ENCODE measurements at regions not wholly inside any gene's neighbourhood (a gene's known extent, or its start where the extent isn't known, plus 50 kb on each side); places are given as distances from the start of the nearest gene placed in this dataset.
"Not testable (repeated sequence)": the region's sequence is repeated elsewhere in the genome, so short reads cannot be mapped to it uniquely, and the experiment has no call there.

DNA sequence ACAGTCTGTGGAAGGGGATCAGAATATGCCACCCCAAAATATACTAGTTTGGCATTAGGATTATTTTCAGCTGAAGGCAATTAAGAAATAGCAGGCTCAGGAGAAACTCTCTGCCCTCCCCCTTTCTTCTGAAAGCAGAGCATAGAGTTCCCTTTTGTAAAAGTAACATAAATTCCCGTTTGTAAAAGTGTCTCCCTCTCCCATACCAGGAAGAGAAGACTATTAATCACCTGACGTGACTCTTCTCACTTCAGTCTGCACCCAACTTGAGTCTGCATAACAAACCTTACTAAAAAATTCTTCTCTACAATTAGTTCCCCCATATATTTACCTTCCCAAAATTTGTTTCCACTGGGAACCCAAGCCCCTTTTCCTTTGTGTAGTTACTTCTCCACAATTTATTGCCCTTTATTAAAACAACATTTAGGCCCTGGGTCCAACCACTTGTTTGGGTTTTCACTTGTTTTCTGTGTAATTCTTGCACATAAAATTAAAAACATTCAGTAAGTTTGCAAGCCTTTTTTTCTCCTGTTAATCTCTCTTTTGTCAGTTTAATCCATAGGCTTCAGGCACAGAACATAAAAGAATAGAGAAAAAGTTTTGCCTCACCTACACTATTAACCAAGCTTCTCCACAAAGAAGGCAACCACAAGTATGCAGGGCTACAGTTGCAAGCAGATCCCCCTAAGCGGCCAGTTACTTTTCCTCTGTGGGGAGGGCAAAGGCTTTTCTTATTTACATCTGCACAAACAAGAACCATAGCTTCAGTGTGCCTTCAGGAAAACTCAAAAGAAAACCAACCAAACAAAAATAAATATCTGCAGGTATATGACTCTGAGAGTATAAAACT is 73.8 kb upstream of the EPCAM start:
- no peak for DNase-seq

DNA sequence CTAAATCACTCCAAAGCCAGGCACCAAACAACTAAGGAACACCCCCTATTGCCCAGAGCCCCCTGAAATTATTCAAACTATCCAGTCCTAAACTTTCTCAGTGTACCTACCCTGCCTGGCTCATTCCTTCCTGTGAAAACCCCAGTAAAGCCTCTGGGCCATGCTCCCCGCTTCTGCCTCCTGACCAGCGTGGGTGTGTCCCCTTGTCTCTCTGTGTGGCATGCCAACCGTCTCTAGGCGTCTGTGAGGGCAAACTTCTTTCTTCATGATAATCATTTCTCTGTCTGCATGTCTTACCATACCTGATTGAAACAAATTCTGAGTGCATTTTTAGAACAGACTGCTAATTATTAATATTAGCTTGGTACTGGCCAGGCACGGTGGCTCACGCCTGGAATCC is 75.1 kb upstream of the EPCAM start:
- no peak for DNase-seq

DNA sequence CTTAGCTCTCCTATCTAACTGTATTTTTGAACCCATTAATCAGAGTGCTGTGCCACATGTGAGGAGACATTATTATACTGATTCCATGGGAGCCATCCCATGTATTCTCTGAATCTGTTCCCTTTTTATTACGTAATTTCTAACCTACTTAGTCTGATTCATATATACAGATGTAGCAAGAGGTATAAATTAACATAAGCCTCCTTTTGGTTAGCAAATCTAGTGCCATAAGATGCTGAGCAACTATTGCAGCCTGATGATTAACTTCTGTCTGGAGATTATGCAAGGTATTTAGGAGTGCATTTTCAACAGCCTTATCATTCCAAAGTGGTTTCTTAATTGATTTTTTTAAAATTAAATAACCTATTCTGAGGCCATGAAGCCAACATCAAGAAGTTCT is 80.2 kb upstream of the EPCAM start:
- DNase-seq = no peak

DNA sequence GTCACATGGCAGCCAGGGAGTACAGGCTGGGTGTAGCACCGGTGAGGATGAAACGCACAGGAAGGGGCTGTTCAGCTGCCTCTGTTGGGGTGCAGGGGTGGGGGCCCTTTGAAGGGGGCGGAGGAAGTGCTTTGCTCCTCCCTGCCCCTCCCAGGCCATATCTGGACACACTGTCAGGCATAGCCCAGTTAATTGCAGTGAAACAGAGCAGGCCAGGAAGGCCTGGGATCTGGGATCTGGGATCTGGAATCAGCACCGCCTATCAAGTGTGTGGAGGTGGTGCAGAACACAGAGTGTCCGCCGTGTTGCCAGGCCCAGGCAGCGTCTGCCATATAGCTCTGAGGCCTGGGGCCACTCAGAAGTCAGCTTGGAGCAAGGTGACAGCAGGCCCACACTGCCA is 85.5 kb upstream of the EPCAM start:
- no peak for DNase-seq

DNA sequence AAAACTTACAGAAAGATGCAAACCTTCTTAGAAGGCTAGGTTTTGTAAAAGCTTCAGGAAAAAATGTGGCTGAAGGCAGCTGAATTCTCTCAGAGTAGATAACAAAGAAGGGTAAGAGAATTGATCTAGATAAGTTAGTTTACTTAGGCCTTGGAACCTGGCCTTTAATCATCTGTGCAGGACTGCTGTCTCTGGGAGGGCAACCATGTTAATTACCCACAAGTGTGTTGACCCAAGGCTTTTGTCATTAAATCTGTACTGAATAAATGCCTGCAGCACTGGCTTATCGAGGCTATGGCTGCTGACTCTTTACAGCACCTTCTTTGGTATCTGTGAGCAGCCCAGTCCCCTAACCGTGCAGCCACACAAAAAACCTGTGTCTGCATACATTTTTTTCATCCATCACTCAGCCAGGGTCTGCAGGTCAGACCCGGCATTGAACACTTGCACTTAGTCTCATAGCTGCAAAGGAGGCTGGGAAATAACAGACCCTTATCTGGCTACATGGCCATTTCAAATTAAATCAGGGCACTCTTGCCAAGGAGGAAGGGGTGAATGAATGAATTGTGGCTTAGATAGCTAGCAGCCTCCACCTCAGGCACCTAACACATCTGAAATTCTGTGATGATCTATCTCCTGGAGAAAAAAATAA is 86.4 kb upstream of the EPCAM start:
- no peak for DNase-seq

DNA sequence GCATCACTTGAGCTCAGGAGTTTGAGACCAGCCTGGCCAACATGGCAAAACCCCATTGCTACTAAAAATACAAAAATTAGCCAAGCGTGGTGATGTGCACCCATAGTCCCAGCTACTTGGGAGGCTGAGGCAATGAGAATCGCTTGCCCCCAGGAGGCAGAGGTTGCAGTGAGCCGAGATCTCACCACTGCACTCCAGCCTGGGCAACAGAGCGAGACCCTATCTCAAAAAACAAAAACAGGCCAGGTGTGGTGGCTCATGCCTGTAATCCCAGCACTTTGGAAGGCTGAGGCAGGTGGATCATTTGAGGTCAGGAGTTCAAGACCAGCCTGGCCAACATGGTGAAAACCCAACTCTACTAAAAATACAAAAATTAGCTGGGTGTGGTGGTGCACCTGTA is 89.6 kb upstream of the EPCAM start:
- DNase-seq = not testable (repeated sequence)

DNA sequence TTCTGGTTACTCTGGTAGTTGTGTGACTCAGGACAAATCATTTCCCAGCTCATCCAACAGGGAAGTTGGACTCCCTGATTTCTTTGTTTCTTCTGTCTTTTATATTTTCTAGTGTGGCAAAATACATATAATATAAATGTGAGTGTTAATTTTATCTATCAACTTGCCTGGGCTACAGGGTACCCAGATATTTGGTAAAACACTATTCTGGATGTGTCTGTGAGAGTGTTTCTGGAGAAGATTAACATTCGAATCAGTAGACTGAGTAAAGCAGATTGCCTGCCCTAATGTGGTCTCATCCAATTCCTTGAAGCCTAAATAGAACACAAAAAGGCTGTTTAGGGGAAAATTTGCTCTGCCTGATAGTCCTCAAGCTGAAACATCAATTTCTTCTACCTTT is 91.1 kb upstream of the EPCAM start:
- no peak for DNase-seq

DNA sequence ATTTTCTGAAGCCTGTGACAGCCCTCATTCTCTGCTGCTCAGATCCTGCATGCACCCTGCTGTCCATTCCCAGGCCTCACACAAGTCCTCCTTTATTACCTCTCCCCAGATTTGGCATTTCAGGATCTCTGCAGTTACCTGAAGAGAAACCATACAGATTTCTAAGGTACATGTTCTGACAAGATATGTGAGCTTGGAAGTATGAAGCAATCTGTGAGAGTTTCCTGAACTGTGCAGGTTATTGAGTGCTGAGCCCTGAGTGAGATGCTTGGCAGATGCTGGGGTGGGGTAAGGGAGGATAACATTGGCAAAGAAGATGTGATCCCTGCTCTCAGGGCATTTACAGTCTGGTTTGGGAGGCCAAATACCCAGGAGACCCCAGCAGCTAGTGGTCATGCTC is 91.9 kb upstream of the EPCAM start:
- DNase-seq = no peak

DNA sequence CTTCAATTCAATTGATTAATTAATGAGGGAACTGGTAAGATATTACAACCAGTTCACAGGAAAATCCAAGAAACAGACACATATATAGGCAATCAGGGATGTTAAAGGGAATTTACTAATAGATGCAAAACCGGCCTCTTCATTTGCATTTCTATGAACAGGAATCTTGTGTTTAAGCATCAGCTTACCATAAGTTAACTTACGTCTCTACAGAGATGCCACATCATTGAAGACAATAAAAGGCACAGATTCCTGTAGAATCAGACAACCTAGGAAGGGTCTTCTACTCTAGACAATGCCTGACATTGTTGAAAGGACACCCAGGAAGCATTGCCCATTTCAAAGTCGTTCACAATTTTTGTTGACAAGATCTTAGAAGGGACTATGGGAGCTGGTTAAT is 93.0 kb upstream of the EPCAM start:
- no peak for DNase-seq

DNA sequence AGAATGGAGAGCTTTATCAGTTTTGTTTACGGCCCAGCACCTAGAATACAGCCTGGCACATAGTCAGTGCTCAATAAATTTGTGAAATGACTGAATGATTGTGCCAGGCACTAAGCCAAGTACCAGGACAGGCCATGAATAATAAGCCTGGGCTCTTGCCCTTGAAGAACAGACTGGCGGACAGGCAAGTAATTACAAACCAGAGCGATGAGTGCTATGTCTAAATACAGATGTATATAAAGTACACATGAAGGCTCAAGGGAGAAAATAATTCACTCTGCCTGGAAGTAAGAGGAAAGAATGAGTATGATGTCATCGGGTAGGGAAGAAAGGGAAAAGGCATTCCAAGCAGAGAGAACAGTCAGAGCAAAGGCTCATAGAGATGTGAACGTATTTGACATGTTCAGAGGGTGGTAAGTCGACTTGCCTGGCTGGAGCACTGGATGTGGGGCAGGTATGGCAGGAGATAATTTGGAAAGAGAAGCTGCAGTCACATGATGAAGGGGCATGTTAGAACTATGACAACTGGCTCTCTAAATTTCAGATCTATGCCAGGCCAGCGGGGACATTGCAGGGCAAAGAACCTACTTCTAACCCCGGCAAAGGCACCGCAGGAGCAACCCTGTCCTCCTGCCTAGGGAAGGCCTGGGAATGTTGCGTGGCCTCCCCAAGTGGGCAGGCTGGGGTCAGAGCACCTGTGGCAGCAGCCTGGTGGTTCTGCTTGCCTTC is 94.9 kb upstream of the EPCAM start:
- DNase-seq = no peak

DNA sequence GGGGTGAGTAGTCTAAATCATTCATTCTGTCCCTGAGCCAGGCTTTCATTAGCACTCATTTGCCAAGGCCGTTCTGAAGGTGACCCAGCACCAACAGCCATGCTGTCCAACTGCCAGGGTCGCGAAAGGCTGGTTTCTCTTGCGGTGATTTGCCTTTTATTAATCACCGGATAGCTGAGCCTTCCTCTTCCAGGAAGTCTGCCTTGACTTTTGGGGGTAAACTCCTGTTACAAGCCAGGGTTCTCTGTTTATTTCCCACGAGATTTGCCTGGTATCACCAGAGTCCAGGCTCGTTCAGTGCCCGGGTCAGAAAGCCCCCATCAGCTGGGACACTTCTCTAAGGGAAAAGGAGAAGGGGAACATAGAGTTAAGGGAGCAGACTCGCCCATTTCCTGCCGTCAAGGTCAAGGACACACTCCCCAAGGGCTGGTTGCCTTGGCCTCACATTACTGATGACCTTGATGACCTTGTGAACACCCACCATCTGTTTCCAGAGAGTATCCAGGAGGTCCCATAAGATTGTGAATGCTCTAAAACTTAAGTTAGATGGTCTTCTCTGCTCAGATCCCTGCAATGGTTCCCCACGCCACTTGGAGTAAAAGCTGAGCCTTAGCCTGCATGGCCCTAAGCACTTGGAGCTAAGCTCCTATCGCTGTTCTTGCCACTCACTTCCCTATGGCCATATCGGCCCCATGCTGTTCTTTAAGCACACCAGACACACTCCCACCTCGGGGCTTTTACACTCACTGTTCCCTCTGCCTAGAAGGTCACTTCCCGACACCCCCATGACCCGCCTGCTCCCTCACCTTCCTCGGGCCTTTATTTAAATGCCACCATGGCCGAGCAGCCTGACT is 96.0 kb upstream of the EPCAM start:
- DNase-seq = no peak

DNA sequence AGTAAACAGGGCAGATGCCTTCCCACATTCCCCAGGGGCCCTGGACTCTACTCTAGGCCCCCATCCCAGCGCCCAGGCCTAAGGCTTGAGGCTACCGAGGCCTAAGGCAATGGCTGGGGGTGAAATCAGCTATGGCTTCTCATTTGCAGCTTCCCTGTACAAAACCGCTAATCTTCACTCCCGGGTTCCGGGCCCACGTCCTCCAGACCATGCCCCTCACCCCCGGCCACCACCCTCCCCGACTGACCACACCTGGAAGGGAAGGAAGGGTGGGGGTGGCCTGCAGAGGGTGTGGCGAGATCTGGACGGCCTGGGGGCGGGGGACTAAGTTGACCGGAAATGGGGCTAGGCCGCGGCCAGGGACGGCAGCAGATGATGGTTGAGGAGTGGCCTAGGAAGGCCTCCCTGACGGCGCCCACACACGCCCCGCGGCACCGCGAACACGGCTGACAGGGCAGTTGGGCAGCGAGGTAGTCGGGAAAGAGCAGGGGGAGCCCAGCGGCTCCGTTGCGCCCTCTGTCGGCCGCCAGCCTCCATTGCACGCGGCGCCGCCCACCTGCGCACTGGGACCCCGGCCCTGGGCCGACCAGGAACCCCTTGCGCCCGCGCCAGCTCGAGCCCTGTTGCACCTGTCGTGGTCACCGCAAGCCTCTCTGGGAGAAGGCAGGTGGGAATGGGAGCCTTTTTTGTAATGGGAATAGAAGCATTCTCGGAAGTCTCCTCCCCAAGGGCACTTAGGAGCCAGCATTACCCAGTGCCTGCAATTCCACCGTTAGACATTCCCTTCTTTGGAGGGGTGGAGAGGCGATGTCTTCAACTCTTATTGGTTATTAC is 95.9 kb upstream of the CALM2 start:
- peak; percentile 51 for DNase-seq

DNA sequence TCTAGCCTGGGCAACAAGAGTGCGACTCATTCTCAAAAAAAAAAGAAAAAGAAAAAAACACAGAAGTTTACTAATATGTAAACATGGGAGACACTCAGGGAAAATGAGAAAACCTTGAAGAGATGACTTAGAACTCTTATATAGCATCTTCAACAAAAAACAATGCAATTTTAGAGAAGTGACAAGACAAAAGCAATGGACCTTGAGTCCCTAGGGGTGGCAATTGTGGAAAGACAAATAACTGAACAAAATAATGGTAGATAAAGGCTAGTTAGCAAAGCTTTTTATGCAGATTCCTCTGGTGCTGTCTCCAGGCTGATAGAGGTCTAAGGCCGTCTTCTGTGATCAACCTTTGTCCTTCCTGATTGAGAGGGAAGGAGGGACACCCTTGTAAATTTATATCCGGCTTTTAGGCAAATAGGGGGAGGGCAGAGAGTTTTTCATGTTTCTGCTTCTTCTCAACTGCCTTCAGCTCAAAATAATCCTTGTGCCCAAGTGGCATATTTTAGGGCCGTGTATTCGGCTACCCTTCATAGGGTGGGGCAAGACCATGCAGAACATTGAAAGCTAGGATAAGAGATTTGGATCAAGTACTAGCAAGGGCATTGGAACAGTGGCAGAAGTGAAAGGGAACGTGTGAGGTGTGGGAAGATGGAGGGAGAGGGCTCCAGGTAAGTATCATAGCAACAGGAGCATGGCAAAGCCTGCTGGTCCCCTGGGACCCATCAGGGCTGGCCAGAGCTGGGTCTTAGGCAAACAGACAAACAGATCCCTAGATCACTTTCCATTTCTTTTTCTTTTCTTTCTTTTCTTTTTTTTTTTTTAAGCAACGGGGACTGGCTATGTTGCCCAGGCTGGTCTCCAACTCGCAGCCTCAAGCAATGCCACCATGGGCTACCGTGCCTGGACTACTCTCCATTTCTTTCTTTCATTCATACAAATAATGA is 95.0 kb upstream of the CALM2 start:
- no peak for DNase-seq

DNA sequence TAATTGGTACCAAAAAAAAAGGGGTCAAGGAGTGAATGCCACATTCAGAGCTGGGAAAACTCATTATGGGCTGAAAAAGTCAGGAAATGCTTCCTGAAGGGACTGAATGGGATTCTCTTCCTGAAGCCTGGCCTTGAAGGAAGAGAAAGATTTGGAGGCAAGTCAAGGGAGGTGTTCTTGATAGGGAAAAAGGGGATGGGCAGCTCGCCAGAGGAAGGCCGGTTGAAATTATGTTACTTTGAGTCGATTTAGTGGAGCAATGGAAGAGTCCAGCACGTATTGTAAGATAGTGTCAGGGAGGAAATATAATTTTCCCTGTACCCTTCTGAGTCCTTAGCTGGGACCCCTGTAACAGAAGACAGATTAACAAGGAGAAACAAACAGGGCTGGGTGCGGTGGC is 94.1 kb upstream of the CALM2 start:
- no peak for DNase-seq

DNA sequence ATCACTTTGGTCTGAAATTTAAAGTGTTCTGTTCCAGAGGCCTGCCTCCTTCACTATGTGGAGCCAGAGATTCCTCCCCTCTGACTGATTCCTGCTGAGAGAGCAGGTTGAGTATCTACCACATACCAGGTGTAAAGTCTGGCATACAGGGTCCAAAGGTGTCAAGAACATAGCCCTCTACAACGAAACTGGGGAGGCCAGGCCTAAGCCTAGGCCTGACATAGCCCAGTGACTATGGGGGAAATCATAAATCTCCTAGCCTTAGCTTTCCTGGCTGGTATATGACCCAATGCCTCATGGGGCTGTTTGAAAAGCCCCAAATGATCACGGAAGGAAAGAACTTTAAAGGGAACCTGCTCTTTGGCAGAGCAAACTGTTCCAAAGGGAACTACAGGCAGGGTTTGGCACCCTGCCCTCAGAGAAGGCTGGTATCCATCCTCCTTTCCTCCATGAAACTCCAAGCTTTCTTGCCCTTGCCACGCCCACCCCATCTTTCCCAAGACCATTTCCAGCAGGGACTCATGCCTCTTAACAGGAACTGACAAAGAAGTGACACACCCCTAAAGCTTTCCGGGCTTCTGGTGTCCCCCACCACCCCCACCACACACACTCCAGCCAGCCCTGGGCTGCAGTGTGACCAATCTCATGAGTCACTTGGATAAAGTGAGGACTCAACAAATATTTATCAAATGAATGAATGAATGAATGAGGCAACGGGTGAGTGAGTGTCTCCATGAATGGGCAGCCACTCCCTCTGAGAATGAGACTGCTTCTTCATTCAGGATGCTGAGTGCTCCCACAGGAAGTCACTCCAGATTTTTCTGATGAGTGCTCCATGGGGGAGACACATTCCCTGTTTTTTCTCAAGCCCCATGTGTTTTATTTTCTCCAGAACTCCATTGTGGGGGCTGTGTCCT is 93.3 kb upstream of the CALM2 start:
- no peak for DNase-seq

DNA sequence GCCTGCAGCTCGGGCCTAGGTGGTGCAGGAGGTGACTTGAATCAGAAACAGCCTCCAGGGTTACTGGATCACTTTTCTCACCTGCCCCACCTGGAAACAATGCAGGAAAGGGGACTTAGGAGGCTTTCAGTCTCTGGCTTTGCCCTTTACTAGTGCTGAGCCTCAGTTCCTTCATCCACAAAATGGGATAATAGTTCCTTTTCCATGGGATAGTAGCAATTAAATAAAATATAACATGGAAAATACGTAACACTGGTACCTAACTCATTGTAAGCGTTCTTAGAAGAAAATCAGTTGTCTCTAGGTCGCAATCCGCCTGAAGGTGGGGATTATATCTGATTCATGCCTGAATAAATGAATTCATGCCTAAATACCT is 91.4 kb upstream of the CALM2 start:
- no peak for DNase-seq

DNA sequence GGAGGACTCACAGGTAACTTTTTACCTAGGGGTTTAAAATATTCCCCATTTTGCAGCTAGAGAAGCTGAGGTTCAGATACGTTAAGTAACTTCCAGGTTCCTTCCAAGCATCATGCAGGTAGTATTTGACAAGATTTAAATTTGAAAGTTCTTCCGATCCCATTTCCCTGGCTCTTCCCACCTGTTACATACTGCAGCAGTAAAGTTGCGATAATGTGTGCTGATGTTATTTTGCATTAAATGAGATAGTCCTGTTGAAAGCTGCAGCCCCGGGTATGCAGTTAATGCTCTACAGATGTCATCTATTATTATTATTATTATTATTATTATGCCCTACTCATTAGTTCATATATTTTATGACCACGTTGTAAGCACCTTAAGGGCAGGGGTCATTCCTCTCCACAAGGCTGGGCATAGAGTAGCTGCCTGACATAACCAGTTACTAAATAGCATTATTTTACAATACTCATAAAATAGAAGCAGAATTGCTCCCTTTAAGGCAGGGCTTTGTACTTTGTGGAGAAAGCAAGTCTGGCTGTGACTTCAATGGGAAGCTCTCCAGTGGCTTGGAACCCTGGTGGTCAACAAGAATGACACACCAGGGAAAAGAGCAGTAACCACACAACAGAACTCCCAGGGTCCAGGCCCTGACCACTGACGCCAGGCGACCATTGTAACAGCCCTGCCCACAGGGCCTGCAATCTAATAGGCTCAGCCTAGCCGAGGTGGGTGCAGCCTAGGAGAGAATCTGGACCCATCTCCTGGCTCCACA is 90.8 kb upstream of the CALM2 start:
- DNase-seq = no peak

DNA sequence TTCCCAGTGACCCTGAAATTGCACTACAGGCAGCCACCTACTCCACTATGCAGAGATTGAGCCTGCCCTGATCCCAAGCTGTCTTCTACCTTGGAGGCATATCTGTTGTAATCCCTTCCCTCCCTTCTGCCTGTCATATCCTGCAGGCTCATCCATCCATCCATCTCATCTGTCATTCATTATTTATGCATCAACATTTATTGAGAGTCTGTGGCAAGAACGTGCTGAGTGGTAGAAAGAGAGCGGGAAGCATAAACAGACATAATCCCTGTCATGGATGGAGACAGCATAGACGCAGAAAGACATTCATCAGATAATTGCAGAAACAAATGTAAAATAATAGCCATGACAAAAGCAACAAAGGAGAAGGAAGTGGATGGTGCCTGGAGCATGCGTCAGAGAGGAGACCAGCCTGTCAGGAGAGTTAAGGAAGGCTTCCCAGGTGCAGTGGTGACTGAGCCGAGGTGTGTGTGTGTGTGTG is 89.5 kb upstream of the CALM2 start:
- peak; percentile 59 for DNase-seq

DNA sequence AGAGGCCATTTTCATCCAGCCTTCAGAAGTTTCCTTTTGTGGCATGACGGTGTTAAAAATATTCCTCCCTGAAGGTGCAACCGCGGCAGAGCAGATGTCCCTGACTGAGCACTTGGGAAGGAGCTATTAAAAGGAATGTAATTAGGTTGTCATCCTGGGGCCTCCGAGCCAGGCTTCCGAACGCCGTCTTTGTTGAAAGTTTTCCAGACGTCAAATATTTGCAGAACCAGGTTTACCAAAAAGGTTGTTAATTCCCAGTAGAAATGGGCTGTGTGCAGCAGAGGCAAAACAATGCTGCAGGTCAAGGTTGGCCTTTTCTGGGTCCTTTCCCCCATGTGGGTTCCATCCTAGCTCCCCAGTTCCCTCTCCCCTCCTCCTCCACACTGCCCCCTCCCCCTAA is 88.8 kb upstream of the CALM2 start:
- no peak for DNase-seq
